NCI-H2107 (cell line): ENCODE measurements at regions not wholly inside any gene's neighbourhood (a gene's known extent, or its start where the extent isn't known, plus 50 kb on each side); places are given as distances from the start of the nearest gene placed in this dataset.
"Not testable (repeated sequence)": the region's sequence is repeated elsewhere in the genome, so short reads cannot be mapped to it uniquely, and the experiment has no call there.

Source experiments
- DNase-seq: peaks from one replicate; lab custom pipeline; 2025; lab: John Stamatoyannopoulos, UW

- not testable (repeated sequence) for DNase-seq
Observed at GRCh38 chr5:1636208-1636770, 112.5 kb upstream of the LPCAT1 start.

- not testable (repeated sequence) for DNase-seq
Observed at GRCh38 chr5:1635477-1635876, 111.7 kb upstream of the LPCAT1 start.

GRCh38 chr5:1634337-1634661, 110.5 kb upstream of the LPCAT1 start:
- DNase-seq, result no peak

GRCh38 chr5:1633605-1634336, 110.0 kb upstream of the LPCAT1 start:
- DNase-seq, result peak; percentile 26

- DNase-seq, result not testable (repeated sequence)
Observed at GRCh38 chr5:1631004-1631403, 107.2 kb upstream of the LPCAT1 start.

GRCh38 chr5:1626397-1626796, 102.6 kb upstream of the LPCAT1 start:
- DNase-seq, result not testable (repeated sequence)

- not testable (repeated sequence) for DNase-seq
Observed at GRCh38 chr5:1619531-1619930, 95.8 kb upstream of the LPCAT1 start.

- DNase-seq, result not testable (repeated sequence)
Observed at GRCh38 chr5:1618296-1618865, 94.6 kb upstream of the LPCAT1 start.

GRCh38 chr5:1617236-1617755, 93.5 kb upstream of the LPCAT1 start:
- not testable (repeated sequence) for DNase-seq

- DNase-seq, result not testable (repeated sequence)
Observed at GRCh38 chr5:1613515-1613914, 89.8 kb upstream of the LPCAT1 start.

- DNase-seq, result not testable (repeated sequence)
Observed at GRCh38 chr5:1610526-1610925, 86.8 kb upstream of the LPCAT1 start.

- DNase-seq, result not testable (repeated sequence)
Observed at GRCh38 chr5:1609111-1609510, 85.4 kb upstream of the LPCAT1 start.

GRCh38 chr5:1608336-1608735, 84.6 kb upstream of the LPCAT1 start:
- DNase-seq, result not testable (repeated sequence)

- not testable (repeated sequence) for DNase-seq
Observed at GRCh38 chr5:1606951-1607350, 83.2 kb upstream of the LPCAT1 start.

GRCh38 chr5:1603916-1604315, 80.2 kb upstream of the LPCAT1 start:
- DNase-seq, result peak; percentile 68

- DNase-seq, result peak; percentile 92
Observed at GRCh38 chr5:1601565-1601964, 77.8 kb upstream of the LPCAT1 start.

- not testable (repeated sequence) for DNase-seq
Observed at GRCh38 chr5:1598950-1599737, 75.4 kb upstream of the LPCAT1 start.

GRCh38 chr5:1597093-1597473, 73.3 kb upstream of the LPCAT1 start:
- DNase-seq, result not testable (repeated sequence)

- not testable (repeated sequence) for DNase-seq
Observed at GRCh38 chr5:1596462-1597092, 72.8 kb upstream of the LPCAT1 start.

- DNase-seq, result peak; percentile 73
Observed at GRCh38 chr5:1594357-1595106, 70.8 kb upstream of the LPCAT1 start.

GRCh38 chr5:1593903-1594356, 70.2 kb upstream of the LPCAT1 start:
- no peak for DNase-seq
